ENCODE measurements at regions not wholly inside any gene's neighbourhood (a gene's known extent, or its start where the extent isn't known, plus 50 kb on each side); places are given as distances from the start of the nearest gene placed in this dataset.

DNA sequence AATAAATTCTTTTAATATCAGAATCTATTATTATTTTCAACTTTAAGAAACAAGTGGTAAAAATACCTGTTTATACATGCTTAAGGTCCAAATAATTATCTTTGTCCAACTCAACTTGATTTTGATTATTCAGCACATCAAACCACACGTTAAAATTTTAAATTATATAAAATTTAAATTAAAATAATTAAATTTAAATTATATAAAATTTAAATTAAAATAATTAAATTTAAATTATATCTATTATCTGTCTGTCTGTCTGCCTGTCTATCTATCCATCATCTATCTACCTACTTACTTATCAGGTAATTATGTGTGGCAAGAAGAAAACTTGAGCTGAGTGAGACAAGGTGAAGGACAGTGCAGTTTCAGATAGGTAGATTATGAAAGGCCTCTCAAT, 605.3 kb upstream of the RIOK2 start:
- Histone ChIP-seq H3K27ac (ENCODE audit: low read depth, low read length) (no peak overlapping the region), H3K4me3 (ENCODE audit: low read length) (no peak overlapping the region), H3K36me3 (ENCODE audit: insufficient read depth, low read length) (no peaks in the 10 kb centered on the region), H3K9ac (ENCODE audit: low read depth, low read length) (no peak overlapping the region), H3K4me1 (ENCODE audit: insufficient read depth, low read length) (no peaks in the 10 kb centered on the region), H3K9me3 (ENCODE audit: insufficient read depth, low read depth, low read length) (no peaks in the 10 kb centered on the region), H3K27me3 (ENCODE audit: insufficient read depth, low read length) (no peaks in the 10 kb centered on the region)
- no CpG with 5 or more reads among the region's 1 CpG for WGBS

DNA sequence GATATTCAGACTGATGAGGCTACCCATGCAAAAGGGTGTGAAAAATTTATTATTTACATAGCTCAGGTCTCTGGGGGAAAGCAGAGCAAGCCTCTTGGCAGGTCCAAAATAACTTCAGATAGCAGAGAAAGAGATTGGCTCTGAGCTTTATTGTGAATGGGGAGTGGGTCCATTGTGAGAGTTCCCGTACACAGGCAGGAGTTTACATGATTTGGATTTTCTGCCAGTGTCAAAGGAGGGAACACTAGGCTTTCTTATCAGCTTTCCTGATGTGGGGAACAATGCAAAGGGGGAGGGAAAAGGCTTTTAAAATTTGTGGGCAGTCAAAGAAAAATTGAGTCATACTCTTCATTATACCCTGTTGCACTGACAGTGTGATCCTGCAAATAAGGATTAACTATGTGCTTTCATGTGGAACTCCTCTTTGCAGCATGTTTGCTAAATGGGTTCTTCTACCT, 615.0 kb upstream of the RIOK2 start:
- H3K4me1 ChIP-seq (ENCODE audit: insufficient read depth, low read length) = no peaks in the 10 kb centered on the region; the same call in 1 of the 2 replicates
- H3K27ac ChIP-seq (ENCODE audit: low read depth, low read length) = no peak overlapping the region
- 82% methylated on average over 1 of the region's 1 CpG for WGBS
- no peaks in the 10 kb centered on the region for H3K27me3 ChIP-seq (ENCODE audit: insufficient read depth, low read length)
- no peak overlapping the region for H3K9ac ChIP-seq (ENCODE audit: low read depth, low read length)
- H3K9me3 ChIP-seq (ENCODE audit: insufficient read depth, low read depth, low read length) = peaks cover 13% of the 10 kb centered on the region
- H3K4me3 ChIP-seq (ENCODE audit: low read length) = no peak overlapping the region
- H3K36me3 ChIP-seq (ENCODE audit: insufficient read depth, low read length) = no peaks in the 10 kb centered on the region

DNA sequence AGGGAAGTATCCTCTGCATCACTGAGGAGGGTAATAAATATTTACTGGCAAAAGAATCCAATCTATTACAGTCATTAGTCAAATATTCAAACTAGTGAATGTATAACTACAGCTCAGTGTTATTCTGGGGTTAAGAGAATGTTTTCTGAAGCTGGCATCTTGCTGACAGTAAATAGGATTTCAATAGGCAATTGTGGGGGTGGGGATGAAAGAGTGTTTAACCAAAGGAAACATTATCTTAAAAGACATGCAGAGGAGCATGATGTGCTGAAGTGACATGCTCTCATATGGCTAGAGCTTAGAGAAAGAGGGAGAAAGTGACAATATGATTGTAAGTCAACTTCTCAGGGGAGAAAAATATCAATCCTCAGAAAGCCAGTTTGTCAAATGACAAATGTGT, 618.4 kb upstream of the RIOK2 start:
- no peaks in the 10 kb centered on the region for H3K27me3 ChIP-seq (ENCODE audit: insufficient read depth, low read length)
- H3K36me3 ChIP-seq (ENCODE audit: insufficient read depth, low read length) = no peaks in the 10 kb centered on the region
- H3K9ac ChIP-seq (ENCODE audit: low read depth, low read length) = no peak overlapping the region
- no peaks in the 10 kb centered on the region; the same call in 1 of the 2 replicates for H3K4me1 ChIP-seq (ENCODE audit: insufficient read depth, low read length)
- H3K4me3 ChIP-seq (ENCODE audit: low read length) = no peak overlapping the region
- H3K27ac ChIP-seq (ENCODE audit: low read depth, low read length) = no peak overlapping the region
- H3K9me3 ChIP-seq (ENCODE audit: insufficient read depth, low read depth, low read length) = peaks cover 42% of the 10 kb centered on the region

DNA sequence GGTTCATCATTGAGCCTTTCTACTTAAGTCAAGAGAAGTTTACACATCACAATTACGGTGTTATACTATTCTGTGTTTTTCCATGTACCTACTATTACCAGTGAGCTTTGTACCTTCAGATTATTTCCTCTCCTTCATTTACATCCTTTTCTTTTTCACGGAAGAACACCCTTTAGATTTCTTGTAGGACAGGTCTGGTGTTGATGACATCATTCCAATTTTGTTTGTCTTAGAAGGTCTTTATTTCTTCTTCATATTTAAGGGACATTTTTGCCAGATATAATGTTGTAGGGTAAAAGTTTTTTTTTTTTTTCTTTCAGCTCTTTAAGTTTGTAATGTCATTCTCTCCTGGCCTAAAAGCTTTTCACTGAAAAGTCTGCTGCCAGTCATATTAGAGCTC, 637.1 kb upstream of the RIOK2 start:
- Histone ChIP-seq H3K9me3 (ENCODE audit: insufficient read depth, low read depth, low read length) (peaks cover 12% of the 10 kb centered on the region), H3K9ac (ENCODE audit: low read depth, low read length) (no peak overlapping the region), H3K27ac (ENCODE audit: low read depth, low read length) (no peak overlapping the region), H3K4me1 (ENCODE audit: insufficient read depth, low read length) (no peaks in the 10 kb centered on the region), H3K4me3 (ENCODE audit: low read length) (no peak overlapping the region), H3K36me3 (ENCODE audit: insufficient read depth, low read length) (no peaks in the 10 kb centered on the region), H3K27me3 (ENCODE audit: insufficient read depth, low read length) (no peaks in the 10 kb centered on the region)
- WGBS = 100% methylated on average over 1 of the region's 2 CpGs

GRCh38 chr5:97832645-97833296, 649.7 kb upstream of the RIOK2 start:
- no peaks in the 10 kb centered on the region for H3K36me3 ChIP-seq (ENCODE audit: insufficient read depth, low read length)
- no peak overlapping the region for H3K9ac ChIP-seq (ENCODE audit: low read depth, low read length)
- no peak overlapping the region for H3K4me3 ChIP-seq (ENCODE audit: low read length)
- no peaks in the 10 kb centered on the region for H3K9me3 ChIP-seq (ENCODE audit: insufficient read depth, low read depth, low read length)
- H3K27me3 ChIP-seq (ENCODE audit: insufficient read depth, low read length) = no peaks in the 10 kb centered on the region
- H3K4me1 ChIP-seq (ENCODE audit: insufficient read depth, low read length) = no peaks in the 10 kb centered on the region
- H3K27ac ChIP-seq (ENCODE audit: low read depth, low read length) = no peak overlapping the region
- 98% methylated on average over 2 of the region's 2 CpGs for WGBS

- Histone ChIP-seq H3K9me3 (ENCODE audit: insufficient read depth, low read depth, low read length) (no peaks in the 10 kb centered on the region), H3K4me3 (ENCODE audit: low read length) (no peak overlapping the region), H3K27ac (ENCODE audit: low read depth, low read length) (no peak overlapping the region), H3K9ac (ENCODE audit: low read depth, low read length) (no peak overlapping the region), H3K4me1 (ENCODE audit: insufficient read depth, low read length) (no peaks in the 10 kb centered on the region), H3K36me3 (ENCODE audit: insufficient read depth, low read length) (no peaks in the 10 kb centered on the region), H3K27me3 (ENCODE audit: insufficient read depth, low read length) (no peaks in the 10 kb centered on the region)
- WGBS = no CpG with 5 or more reads among the region's 1 CpG
Measured at GRCh38 chr5:97834561-97834960, 651.5 kb upstream of the RIOK2 start.

- no peak overlapping the region for H3K4me3 ChIP-seq (ENCODE audit: low read length)
- no peaks in the 10 kb centered on the region for H3K4me1 ChIP-seq (ENCODE audit: insufficient read depth, low read length)
- H3K9ac ChIP-seq (ENCODE audit: low read depth, low read length) = no peak overlapping the region
- 98% methylated on average over 1 of the region's 1 CpG for WGBS
- no peaks in the 10 kb centered on the region for H3K27me3 ChIP-seq (ENCODE audit: insufficient read depth, low read length)
- H3K27ac ChIP-seq (ENCODE audit: low read depth, low read length) = no peak overlapping the region
- no peaks in the 10 kb centered on the region for H3K9me3 ChIP-seq (ENCODE audit: insufficient read depth, low read depth, low read length)
- H3K36me3 ChIP-seq (ENCODE audit: insufficient read depth, low read length) = no peaks in the 10 kb centered on the region
Measured at GRCh38 chr5:97835112-97835511, 652.1 kb upstream of the RIOK2 start.

GRCh38 chr5:97836816-97837215, 653.8 kb upstream of the RIOK2 start:
- no peak overlapping the region for H3K27ac ChIP-seq (ENCODE audit: low read depth, low read length)
- no peaks in the 10 kb centered on the region for H3K4me1 ChIP-seq (ENCODE audit: insufficient read depth, low read length)
- 94% methylated on average over 4 of the region's 4 CpGs for WGBS
- H3K4me3 ChIP-seq (ENCODE audit: low read length) = no peak overlapping the region
- no peaks in the 10 kb centered on the region for H3K27me3 ChIP-seq (ENCODE audit: insufficient read depth, low read length)
- H3K9ac ChIP-seq (ENCODE audit: low read depth, low read length) = no peak overlapping the region
- H3K36me3 ChIP-seq (ENCODE audit: insufficient read depth, low read length) = no peaks in the 10 kb centered on the region
- H3K9me3 ChIP-seq (ENCODE audit: insufficient read depth, low read depth, low read length) = no peaks in the 10 kb centered on the region

DNA sequence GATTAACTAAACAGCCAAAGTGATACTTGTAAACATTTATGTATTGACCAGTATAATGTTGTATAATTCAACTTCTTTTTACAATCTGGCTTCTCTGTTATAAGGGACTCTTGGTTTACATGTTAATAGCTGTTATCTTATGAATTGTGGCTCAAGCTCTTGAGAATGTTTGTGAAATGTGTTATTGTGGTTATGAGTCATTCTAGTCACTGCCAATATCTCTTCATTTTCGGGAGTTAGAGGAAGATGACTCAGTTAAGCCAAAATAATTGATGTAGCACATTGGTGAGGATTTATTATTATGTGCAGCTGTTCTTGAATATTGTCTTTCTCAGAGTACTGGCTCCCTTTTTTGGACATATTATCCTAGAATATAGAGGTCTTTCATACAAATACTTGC, 655.2 kb upstream of the RIOK2 start:
- WGBS = 94% methylated on average over 1 of the region's 1 CpG
- no peaks in the 10 kb centered on the region for H3K4me1 ChIP-seq (ENCODE audit: insufficient read depth, low read length)
- no peaks in the 10 kb centered on the region for H3K27me3 ChIP-seq (ENCODE audit: insufficient read depth, low read length)
- H3K36me3 ChIP-seq (ENCODE audit: insufficient read depth, low read length) = no peaks in the 10 kb centered on the region
- no peak overlapping the region for H3K4me3 ChIP-seq (ENCODE audit: low read length)
- H3K9me3 ChIP-seq (ENCODE audit: insufficient read depth, low read depth, low read length) = no peaks in the 10 kb centered on the region
- H3K27ac ChIP-seq (ENCODE audit: low read depth, low read length) = no peak overlapping the region
- H3K9ac ChIP-seq (ENCODE audit: low read depth, low read length) = no peak overlapping the region

- Histone ChIP-seq H3K4me1 (ENCODE audit: insufficient read depth, low read length) (no peaks in the 10 kb centered on the region), H3K27ac (ENCODE audit: low read depth, low read length) (no peak overlapping the region), H3K27me3 (ENCODE audit: insufficient read depth, low read length) (no peaks in the 10 kb centered on the region), H3K36me3 (ENCODE audit: insufficient read depth, low read length) (no peaks in the 10 kb centered on the region), H3K9me3 (ENCODE audit: insufficient read depth, low read depth, low read length) (no peaks in the 10 kb centered on the region), H3K9ac (ENCODE audit: low read depth, low read length) (no peak overlapping the region), H3K4me3 (ENCODE audit: low read length) (no peak overlapping the region)
- WGBS = 93% methylated on average over 2 of the region's 2 CpGs
Measured at GRCh38 chr5:97839341-97840086, 656.5 kb upstream of the RIOK2 start.

- Histone ChIP-seq H3K9ac (ENCODE audit: low read depth, low read length) (no peak overlapping the region), H3K27me3 (ENCODE audit: insufficient read depth, low read length) (no peaks in the 10 kb centered on the region), H3K4me3 (ENCODE audit: low read length) (no peak overlapping the region), H3K36me3 (ENCODE audit: insufficient read depth, low read length) (no peaks in the 10 kb centered on the region), H3K27ac (ENCODE audit: low read depth, low read length) (no peak overlapping the region), H3K4me1 (ENCODE audit: insufficient read depth, low read length) (no peaks in the 10 kb centered on the region), H3K9me3 (ENCODE audit: insufficient read depth, low read depth, low read length) (no peaks in the 10 kb centered on the region)
- 92% methylated on average over 3 of the region's 3 CpGs for WGBS
Measured at GRCh38 chr5:97840643-97841042, 657.6 kb upstream of the RIOK2 start.
